Spleen (tissue), 11 donors: ENCODE measurements at regions not wholly inside any gene's neighbourhood (a gene's known extent, or its start where the extent isn't known, plus 50 kb on each side); places are given as distances from the start of the nearest gene placed in this dataset.

ENCODE experiments used
- DNase-seq: peaks from one replicate; pipeline ENCODE4 v3.0.0-alpha.2; 2020
- H3K27ac ChIP-seq, 8 donors: fragments of 200-600 bp; sonication (generic) in 7 of 8; 1 replicate in 4 of 8; 2 replicates in 4 of 8; pipeline versions ENCODE4 v1.5.0 to v1.8.0; 2016 to 2021; ENCODE audit warnings: inconsistent platforms in 4 of 8, mild to moderate bottlenecking in 4 of 8, moderate library complexity in 1 of 8
- H3K27me3 ChIP-seq, 7 donors: fragments of 200-600 bp; sonication (generic) in 6 of 7; replicated peaks in 1 of 7; 1 replicate in 4 of 7; 2 replicates in 3 of 7; pipeline versions ENCODE4 v1.5.0 to v1.8.0; 2016 to 2021; ENCODE audit warnings: inconsistent platforms in 3 of 7, mild to moderate bottlenecking in 1 of 7
- H3K36me3 ChIP-seq, 6 donors: fragments of 200-600 bp; sonication (generic) in 5 of 6; 1 replicate in 4 of 6; 2 replicates in 2 of 6; pipeline versions ENCODE4 v1.5.0 to v1.8.0; 2016 to 2021; ENCODE audit warnings: inconsistent platforms in 2 of 6
- H3K4me1 ChIP-seq, 6 donors: fragments of 200-600 bp; sonication (generic) in 5 of 6; 1 replicate in 3 of 6; 2 replicates in 3 of 6; pipeline versions ENCODE4 v1.5.0 to v1.8.0; 2016 to 2021; ENCODE audit warnings: inconsistent platforms in 3 of 6
- H3K4me3 ChIP-seq, 8 donors: fragments of 200-600 bp; sonication (generic) in 7 of 8; 1 replicate in 4 of 8; 2 replicates in 4 of 8; pipeline versions ENCODE4 v1.5.0 to v1.8.0; 2016 to 2021; ENCODE audit warnings: inconsistent platforms in 4 of 8, mild to moderate bottlenecking in 4 of 8, moderate library complexity in 2 of 8
- H3K9me3 ChIP-seq, 8 donors: fragments of 200-600 bp; sonication (generic) in 7 of 8; 1 replicate in 4 of 8; 2 replicates in 4 of 8; pipeline versions ENCODE4 v1.5.0 to v1.8.0; 2016 to 2021; ENCODE audit warnings: inconsistent platforms in 4 of 8
- CTCF ChIP-seq, 11 experiments: fragments of 200-600 bp in 7 of 11; fragments of 450-650 bp in 4 of 11; sonication (generic) in 4 of 11; IDR thresholded peaks in 8 of 11; conservative IDR thresholded peaks in 3 of 11; 1 replicate in 7 of 11; 2 replicates in 4 of 11; pipeline versions ENCODE4 v1.4.0 to v1.8.0; 2016 to 2021; ENCODE audit warnings: antibody characterized with exemption in 11 of 11, inconsistent platforms in 4 of 11, mild to moderate bottlenecking in 1 of 11
- POLR2A ChIP-seq, 3 donors: fragments of 450-650 bp; IDR thresholded peaks; one replicate each; pipeline ENCODE4 v1.5.1; 2017; ENCODE audit warnings: antibody characterized with exemption in 3 of 3, mild to moderate bottlenecking in 1 of 3
- POLR2AphosphoS5 ChIP-seq, 3 donors: sonication (generic); formaldehyde crosslinking; IDR thresholded peaks; one replicate each; pipeline ENCODE4 v1.5.1; 2017; ENCODE audit warnings: antibody characterized with exemption in 3 of 3
- WGBS, 5 donors: extraction: QIAGEN DNeasy Blood & Tissue Kit in 3 of 5; methylation state at CpG; one replicate each; pipeline versions ENCODE4 v1.1.5 to v1.1.7; 2013 to 2018; 5-methylcytosine and 5-hydroxymethylcytosine counted together
- intact Hi-C: fragments of 100-400 bp; cut with DNase I; formaldehyde crosslinking; loops from one replicate; pipeline ENCODE4 v1.15.0; 2023; ENCODE audit warnings: low total_unique reads
- donor health status: healthy with polysubstance abuse.
- donor health status: DM: no; HTN: no; CAD: no; lungs with moderate emphysema.
- donor health status: DM: no; HTN: no; CAD: no.
- donor health status: Bipolar disorder and iron deficiency.
- donor health status: healthy.
- donor health status: DM: no; HTN: no; CAD: no.
- donor health status: DM: yes; HTN: yes; CAD: no.

GRCh38 chr14:104366931-104367865, 212.4 kb upstream of the C14orf180 start:
- DNase-seq: no peak
- H3K4me1 ChIP-seq: peaks cover 0 to 4% (median 0%) of the 10 kb centered on the region in 6 donors
- intact Hi-C loops: no loop called here
- no peak overlapping the region for H3K27ac ChIP-seq
- peaks cover 0 to 7% (median 0%) of the 10 kb centered on the region in 8 donors for H3K9me3 ChIP-seq
- H3K4me3 ChIP-seq: no peak overlapping the region
- H3K36me3 ChIP-seq: no peaks in the 10 kb centered on the region
- TF ChIP-seq POLR2A (IDR thresholded peaks at IDR 0.05) (no peak), POLR2AphosphoS5 (IDR thresholded peaks at IDR 0.05) (no peak), CTCF (IDR thresholded peaks at IDR 0.05 in 8 of 11, conservative IDR thresholded peaks at IDR 0.05 in 3 of 11) (no peak)
- WGBS, 5 donors: 63 to 83% (median 73%) methylated on average over 12 to 16 of the region's 16 CpGs
- H3K27me3 ChIP-seq: peaks cover 0 to 42% (median 0%) of the 10 kb centered on the region in 7 donors

GRCh38 chr14:104367866-104368750, 211.5 kb upstream of the C14orf180 start:
- Histone ChIP-seq H3K36me3 (no peaks in the 10 kb centered on the region), H3K4me3 (no peak overlapping the region), H3K9me3 (peaks cover 0 to 7% (median 0%) of the 10 kb centered on the region in 8 donors), H3K4me1 (peaks cover 0 to 4% (median 0%) of the 10 kb centered on the region in 6 donors), H3K27ac (no peak overlapping the region), H3K27me3 (peaks cover 0 to 33% (median 0%) of the 10 kb centered on the region in 7 donors)
- WGBS, 5 donors: 80 to 83% (median 80%) methylated on average over 23 to 36 of the region's 36 CpGs
- no peak for DNase-seq
- intact Hi-C loops: no loop called here
- no peak for TF ChIP-seq POLR2A (IDR thresholded peaks at IDR 0.05)
- TF ChIP-seq POLR2AphosphoS5 (IDR thresholded peaks at IDR 0.05): no peak
- TF ChIP-seq CTCF (IDR thresholded peaks at IDR 0.05 in 8 of 11, conservative IDR thresholded peaks at IDR 0.05 in 3 of 11): no peak

GRCh38 chr14:104368751-104369100, 210.8 kb upstream of the C14orf180 start:
- Histone ChIP-seq H3K4me1 (peaks cover 0 to 4% (median 0%) of the 10 kb centered on the region in 6 donors), H3K27ac (no peak overlapping the region), H3K36me3 (no peaks in the 10 kb centered on the region), H3K27me3 (peaks cover 0 to 32% (median 0%) of the 10 kb centered on the region in 7 donors), H3K9me3 (peaks cover 0 to 7% (median 0%) of the 10 kb centered on the region in 8 donors), H3K4me3 (no peak overlapping the region)
- WGBS, 5 donors: 82 to 93% (median 85%) methylated on average over 9 of the region's 9 CpGs; no CpG with 5 or more reads in 1 of the 5 donors
- TF ChIP-seq POLR2A (IDR thresholded peaks at IDR 0.05) (no peak), CTCF (IDR thresholded peaks at IDR 0.05 in 8 of 11, conservative IDR thresholded peaks at IDR 0.05 in 3 of 11) (no peak), POLR2AphosphoS5 (IDR thresholded peaks at IDR 0.05) (no peak)
- no peak for DNase-seq
- intact Hi-C loops: no loop called here
